ENCODE measurements at regions not wholly inside any gene's neighbourhood (a gene's known extent, or its start where the extent isn't known, plus 50 kb on each side); places are given as distances from the start of the nearest gene placed in this dataset.

- Histone ChIP-seq H3K27me3 (ENCODE audit: insufficient read depth, low read length) (no peaks in the 10 kb centered on the region), H3K4me1 (ENCODE audit: insufficient read depth, low read length) (no peaks in the 10 kb centered on the region)
These were observed 598.8 kb downstream of the TUSC7 start for GRCh38 chr3:117308353-117308752.

GRCh38 chr3:117308756-117309155 lies 599.2 kb downstream of the TUSC7 start:
- H3K4me1 ChIP-seq (ENCODE audit: insufficient read depth, low read length), result no peaks in the 10 kb centered on the region
- H3K9me3 ChIP-seq (ENCODE audit: low read depth, low read length), result no peaks in the 10 kb centered on the region
- no peak overlapping the region for H3K4me3 ChIP-seq (ENCODE audit: low read length)
- H3K27me3 ChIP-seq (ENCODE audit: insufficient read depth, low read length), result no peaks in the 10 kb centered on the region

More at GRCh38 chr3:117308353-117308752, 598.8 kb downstream of the TUSC7 start:
- H3K9me3 ChIP-seq (ENCODE audit: low read depth, low read length), result no peaks in the 10 kb centered on the region
- H3K4me3 ChIP-seq (ENCODE audit: low read length), result no peak overlapping the region

DNA sequence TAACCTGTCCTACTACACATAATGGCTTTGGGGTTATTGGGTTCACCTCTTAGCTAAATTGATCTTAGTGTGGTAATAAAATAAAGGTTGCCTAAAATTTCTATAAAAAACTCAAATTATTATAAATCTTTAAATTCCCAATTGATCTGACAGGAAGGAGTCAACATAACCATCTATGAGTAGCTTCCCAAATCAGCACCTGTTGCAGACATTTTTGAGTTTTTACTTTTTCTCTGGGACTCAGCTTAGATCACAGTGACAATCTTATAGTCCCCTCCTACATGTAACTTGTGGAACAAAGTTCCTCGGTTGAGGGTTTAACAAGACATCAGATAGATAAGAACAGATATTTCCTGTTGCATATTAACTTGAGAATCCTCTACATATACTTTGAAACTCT lies 601.0 kb downstream of the TUSC7 start:
- H3K27me3 ChIP-seq (ENCODE audit: insufficient read depth, low read length), result no peaks in the 10 kb centered on the region
- no peaks in the 10 kb centered on the region for H3K4me1 ChIP-seq (ENCODE audit: insufficient read depth, low read length)
- H3K9me3 ChIP-seq (ENCODE audit: low read depth, low read length), result no peaks in the 10 kb centered on the region
- H3K4me3 ChIP-seq (ENCODE audit: low read length), result no peak overlapping the region

DNA sequence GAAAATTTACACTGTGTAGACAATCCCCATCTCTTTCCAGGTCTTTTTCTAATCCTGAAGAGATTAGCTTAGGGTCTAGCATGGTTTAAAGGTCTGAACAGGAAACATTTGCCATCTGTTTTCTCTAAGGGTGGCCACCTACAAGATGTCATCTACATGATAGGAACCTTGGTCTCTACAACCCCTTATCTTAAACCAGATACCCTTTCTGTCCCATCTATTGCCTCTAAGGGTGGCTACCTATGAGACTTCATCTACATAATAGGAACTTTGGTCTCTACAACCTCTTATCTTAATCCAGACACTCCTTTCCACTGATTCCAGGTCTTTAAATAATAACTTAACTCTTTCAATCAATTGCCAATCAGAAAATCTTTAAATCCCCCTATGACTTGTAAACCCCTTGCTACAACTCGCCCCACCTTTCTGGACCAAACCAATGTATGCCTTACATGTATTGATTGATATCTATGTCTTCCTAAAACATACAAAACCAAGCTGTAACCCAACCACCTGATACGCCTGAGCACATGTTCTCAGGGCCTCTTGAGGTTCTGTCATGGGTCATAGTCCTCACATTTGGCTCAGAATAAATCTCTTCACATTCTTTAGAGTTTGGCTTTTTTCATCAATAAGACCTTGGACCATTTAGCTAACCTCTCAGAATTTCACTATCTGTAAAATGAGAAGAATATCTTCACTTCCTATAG lies 605.0 kb downstream of the TUSC7 start:
- Histone ChIP-seq H3K27me3 (ENCODE audit: insufficient read depth, low read length) (no peaks in the 10 kb centered on the region), H3K9me3 (ENCODE audit: low read depth, low read length) (no peaks in the 10 kb centered on the region), H3K4me1 (ENCODE audit: insufficient read depth, low read length) (no peaks in the 10 kb centered on the region), H3K4me3 (ENCODE audit: low read length) (no peak overlapping the region)

DNA sequence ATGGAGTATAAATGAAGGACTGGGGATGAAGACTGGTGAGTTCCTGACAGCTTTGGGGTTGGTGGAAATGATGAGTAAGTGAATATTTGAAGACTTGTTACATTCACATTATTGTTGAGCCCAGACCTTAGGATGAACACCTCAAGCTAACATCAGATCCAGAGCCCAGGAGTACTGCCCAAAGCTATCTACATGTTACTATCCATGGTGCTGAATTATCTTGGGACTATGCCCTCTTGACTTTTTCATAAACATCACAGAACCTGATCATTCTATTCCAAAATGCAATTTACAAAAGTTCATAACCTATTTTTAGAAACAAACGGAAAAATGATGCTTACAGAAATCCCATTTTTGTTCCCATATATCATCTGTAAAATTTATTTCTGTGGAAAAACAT lies 613.3 kb downstream of the TUSC7 start:
- Histone ChIP-seq H3K4me1 (ENCODE audit: insufficient read depth, low read length) (no peaks in the 10 kb centered on the region), H3K9me3 (ENCODE audit: low read depth, low read length) (no peaks in the 10 kb centered on the region), H3K27me3 (ENCODE audit: insufficient read depth, low read length) (no peaks in the 10 kb centered on the region), H3K4me3 (ENCODE audit: low read length) (no peak overlapping the region)

- no peaks in the 10 kb centered on the region for H3K4me1 ChIP-seq (ENCODE audit: insufficient read depth, low read length)
- H3K4me3 ChIP-seq (ENCODE audit: low read length), result no peak overlapping the region
- no peaks in the 10 kb centered on the region for H3K27me3 ChIP-seq (ENCODE audit: insufficient read depth, low read length)
- H3K9me3 ChIP-seq (ENCODE audit: low read depth, low read length), result no peaks in the 10 kb centered on the region
These were observed 637.3 kb downstream of the TUSC7 start for GRCh38 chr3:117346901-117347300.

GRCh38 chr3:117348884-117349283 lies 639.3 kb downstream of the TUSC7 start:
- Histone ChIP-seq H3K9me3 (ENCODE audit: low read depth, low read length) (no peaks in the 10 kb centered on the region), H3K27me3 (ENCODE audit: insufficient read depth, low read length) (no peaks in the 10 kb centered on the region), H3K4me1 (ENCODE audit: insufficient read depth, low read length) (no peaks in the 10 kb centered on the region), H3K4me3 (ENCODE audit: low read length) (no peak overlapping the region)

- H3K4me1 ChIP-seq (ENCODE audit: insufficient read depth, low read length), result no peaks in the 10 kb centered on the region
- H3K4me3 ChIP-seq (ENCODE audit: low read length), result no peak overlapping the region
- H3K9me3 ChIP-seq (ENCODE audit: low read depth, low read length), result no peaks in the 10 kb centered on the region
- H3K27me3 ChIP-seq (ENCODE audit: insufficient read depth, low read length), result no peaks in the 10 kb centered on the region
These were observed 640.0 kb downstream of the TUSC7 start for GRCh38 chr3:117349566-117349965.

GRCh38 chr3:117350371-117350770 lies 640.8 kb downstream of the TUSC7 start:
- H3K4me1 ChIP-seq (ENCODE audit: insufficient read depth, low read length), result no peaks in the 10 kb centered on the region
- no peaks in the 10 kb centered on the region for H3K9me3 ChIP-seq (ENCODE audit: low read depth, low read length)
- no peaks in the 10 kb centered on the region for H3K27me3 ChIP-seq (ENCODE audit: insufficient read depth, low read length)

GRCh38 chr3:117355566-117355965 lies 646.0 kb downstream of the TUSC7 start:
- no peak overlapping the region for H3K4me3 ChIP-seq (ENCODE audit: low read length)
- no peaks in the 10 kb centered on the region for H3K4me1 ChIP-seq (ENCODE audit: insufficient read depth, low read length)
- no peaks in the 10 kb centered on the region for H3K27me3 ChIP-seq (ENCODE audit: insufficient read depth, low read length)
- no peaks in the 10 kb centered on the region for H3K9me3 ChIP-seq (ENCODE audit: low read depth, low read length)

More at GRCh38 chr3:117350371-117350770, 640.8 kb downstream of the TUSC7 start:
- no peak overlapping the region for H3K4me3 ChIP-seq (ENCODE audit: low read length)

- H3K9me3 ChIP-seq (ENCODE audit: low read depth, low read length), result no peaks in the 10 kb centered on the region
- H3K4me1 ChIP-seq (ENCODE audit: insufficient read depth, low read length), result no peaks in the 10 kb centered on the region
- no peaks in the 10 kb centered on the region for H3K27me3 ChIP-seq (ENCODE audit: insufficient read depth, low read length)
- no peak overlapping the region for H3K4me3 ChIP-seq (ENCODE audit: low read length)
These were observed 646.6 kb downstream of the TUSC7 start for GRCh38 chr3:117356091-117356705.

DNA sequence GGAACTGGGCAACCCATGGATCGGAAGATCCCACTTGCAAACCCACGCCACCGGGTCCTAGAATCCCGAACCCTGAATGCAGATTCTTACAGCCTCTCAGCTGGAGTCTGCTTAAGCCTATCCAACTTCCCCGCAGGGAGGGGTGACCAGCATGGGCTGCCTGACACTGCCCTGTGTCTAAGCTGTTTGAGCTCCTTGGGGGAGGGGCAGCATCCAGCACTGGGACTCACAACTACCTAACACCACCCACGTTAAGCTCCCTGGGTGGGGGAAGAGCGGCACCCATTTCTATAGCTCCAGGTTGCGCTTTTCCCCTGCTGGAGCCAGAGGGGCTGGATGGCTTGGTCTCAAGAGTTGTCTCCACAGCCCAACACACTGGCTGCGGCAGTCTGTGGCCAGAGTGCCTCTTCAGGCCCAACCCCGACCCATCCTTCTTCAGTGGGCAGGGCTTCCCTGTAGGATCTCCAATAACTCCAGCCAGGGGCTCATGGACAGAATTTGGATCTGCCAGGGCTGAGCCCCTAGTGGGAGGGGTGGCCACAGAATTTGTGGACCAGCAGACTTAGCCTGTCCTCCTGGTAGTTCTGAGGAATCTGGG lies 649.2 kb downstream of the TUSC7 start:
- no peaks in the 10 kb centered on the region for H3K4me1 ChIP-seq (ENCODE audit: insufficient read depth, low read length)
- H3K27me3 ChIP-seq (ENCODE audit: insufficient read depth, low read length), result no peaks in the 10 kb centered on the region
- no peak overlapping the region for H3K4me3 ChIP-seq (ENCODE audit: low read length)
- no peaks in the 10 kb centered on the region for H3K9me3 ChIP-seq (ENCODE audit: low read depth, low read length)

DNA sequence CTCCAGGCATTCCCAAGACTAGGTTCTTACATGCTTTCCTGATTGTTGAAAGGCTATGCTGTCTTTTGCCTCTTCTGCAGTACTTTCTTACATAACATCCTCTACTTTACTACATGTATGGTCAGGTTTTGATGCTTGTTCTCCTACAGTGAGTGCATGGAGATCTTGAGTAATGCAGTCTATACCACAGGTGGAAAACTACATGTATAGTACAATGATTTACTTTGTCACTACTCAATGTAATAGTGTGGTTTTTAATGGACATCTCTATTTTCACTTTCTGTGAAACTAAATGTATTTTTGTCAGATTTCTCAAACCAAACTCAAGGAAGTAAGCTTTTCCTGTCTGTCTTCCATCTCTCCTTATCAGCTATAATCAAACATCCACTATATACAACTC lies 657.0 kb downstream of the TUSC7 start:
- no peak overlapping the region for H3K4me3 ChIP-seq (ENCODE audit: low read length)
- no peaks in the 10 kb centered on the region for H3K4me1 ChIP-seq (ENCODE audit: insufficient read depth, low read length)
- no peaks in the 10 kb centered on the region for H3K9me3 ChIP-seq (ENCODE audit: low read depth, low read length)
- H3K27me3 ChIP-seq (ENCODE audit: insufficient read depth, low read length), result no peaks in the 10 kb centered on the region

DNA sequence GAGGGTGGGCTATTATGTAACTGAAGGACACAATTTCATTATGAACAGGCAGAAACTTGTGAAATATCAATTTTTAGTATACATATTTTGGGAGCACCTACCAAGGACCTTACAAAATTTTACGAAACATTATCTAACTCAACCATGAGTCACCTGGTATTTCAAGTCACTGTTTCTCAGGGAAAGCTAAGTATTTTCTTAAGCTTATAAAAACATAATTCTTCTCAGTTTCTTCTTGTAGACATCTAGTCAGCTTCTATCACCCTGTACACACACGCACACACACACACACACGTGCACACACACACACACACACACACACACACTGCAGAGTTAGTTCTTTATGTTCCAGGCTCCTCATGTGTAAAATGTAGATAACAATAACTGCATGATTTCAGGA lies 658.3 kb downstream of the TUSC7 start:
- Histone ChIP-seq H3K27me3 (ENCODE audit: insufficient read depth, low read length) (no peaks in the 10 kb centered on the region), H3K4me3 (ENCODE audit: low read length) (no peak overlapping the region), H3K9me3 (ENCODE audit: low read depth, low read length) (no peaks in the 10 kb centered on the region), H3K4me1 (ENCODE audit: insufficient read depth, low read length) (no peaks in the 10 kb centered on the region)

DNA sequence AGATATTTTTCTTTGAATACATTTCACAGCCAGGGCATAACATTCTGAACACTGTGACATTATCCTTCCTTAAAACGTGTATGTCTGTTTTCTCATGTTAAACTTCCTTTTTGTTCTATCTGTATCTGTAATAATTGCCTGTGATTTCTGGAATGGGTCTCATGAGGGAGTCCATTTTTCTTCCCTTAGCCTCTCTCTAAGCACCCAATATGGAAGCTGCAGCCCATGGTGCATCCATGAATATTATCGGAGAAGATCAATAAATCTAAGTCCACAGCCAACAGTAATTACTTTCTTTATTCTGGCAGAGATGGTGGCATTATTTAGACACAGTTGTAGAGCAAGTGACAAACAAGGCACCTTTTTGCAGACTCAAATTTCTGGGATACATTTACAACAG lies 671.1 kb downstream of the TUSC7 start:
- Histone ChIP-seq H3K9me3 (ENCODE audit: low read depth, low read length) (no peaks in the 10 kb centered on the region), H3K4me1 (ENCODE audit: insufficient read depth, low read length) (no peaks in the 10 kb centered on the region), H3K4me3 (ENCODE audit: low read length) (no peak overlapping the region), H3K27me3 (ENCODE audit: insufficient read depth, low read length) (no peaks in the 10 kb centered on the region)

DNA sequence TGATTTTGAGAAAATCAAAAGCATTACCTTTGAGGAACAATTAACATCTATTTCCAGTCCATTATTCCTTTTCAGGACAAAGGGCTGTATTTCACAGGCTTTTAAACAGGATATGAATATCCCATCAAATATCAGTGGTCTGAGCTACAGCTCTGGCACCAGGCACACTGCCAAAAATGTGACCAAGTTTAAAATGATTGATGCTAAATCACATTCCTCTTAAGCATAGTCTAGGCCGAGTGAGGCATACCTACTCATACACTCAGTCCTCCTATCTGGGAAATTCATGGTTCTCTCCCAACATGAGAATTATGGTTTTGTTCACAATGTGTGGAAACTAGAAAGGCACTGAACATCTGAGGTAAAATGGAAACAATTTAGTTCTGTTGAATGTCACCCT lies 683.5 kb downstream of the TUSC7 start:
- H3K9me3 ChIP-seq (ENCODE audit: low read depth, low read length), result no peaks in the 10 kb centered on the region
- no peaks in the 10 kb centered on the region for H3K27me3 ChIP-seq (ENCODE audit: insufficient read depth, low read length)
- no peaks in the 10 kb centered on the region for H3K4me1 ChIP-seq (ENCODE audit: insufficient read depth, low read length)
- H3K4me3 ChIP-seq (ENCODE audit: low read length), result no peak overlapping the region

Measured in mononuclear cell (primary cell).